Endothelial cell of umbilical vein (primary cell): ENCODE measurements at regions not wholly inside any gene's neighbourhood (a gene's known extent, or its start where the extent isn't known, plus 50 kb on each side); places are given as distances from the start of the nearest gene placed in this dataset.
"Not testable (repeated sequence)": the region's sequence is repeated elsewhere in the genome, so short reads cannot be mapped to it uniquely, and the experiment has no call there.

Source experiments
- BruUV-seq: library from RNA; stranded (reverse); fragments of 400-500 nt; replicated peaks from 2 replicates; lab custom pipeline; 2021; lab: Mats Ljungman, UMichigan
- CTCF ChIA-PET: fragments of 300-600, 350-600 bp; sonication (Branson Sonifier 250); formaldehyde crosslinking; loops from one replicate; lab custom pipeline; 2021; ENCODE audit warnings: antibody characterized with exemption, inconsistent platforms; lab: Charles Lee
- POLR2A ChIA-PET: fragments of 300-600, 350-600 bp; sonication (Branson Sonifier 250); formaldehyde crosslinking; loops from one replicate; lab custom pipeline; 2021; ENCODE audit warnings: antibody characterized with exemption, inconsistent platforms; lab: Charles Lee
- DNase-seq: peaks from one replicate; pipeline ENCODE4 v3.0.0-alpha.2; 2011; ENCODE audit warnings: low read depth, low spot score
- FAIRE-seq: peaks from 2 replicates; lab custom pipeline; 2011; peaks lifted over from hg19 to GRCh38; lab: Jason Lieb, UNC
- H2AFZ ChIP-seq: 2 replicates; pipeline ENCODE4 v1.6.0; 2012; ENCODE audit warnings: low read depth, low read length, control low read depth, inconsistent platforms
- H3K27ac ChIP-seq: 2 replicates; pipeline ENCODE4 v1.5.1; 2011; ENCODE audit warnings: low read depth, mild to moderate bottlenecking, control low read depth, low read length, moderate library complexity; ENCODE audit not compliant: insufficient read depth
- H3K27me3 ChIP-seq, 2 experiments: 2 replicates each; pipeline versions ENCODE4 v1.6.0 to v1.6.1; 2011; ENCODE audit warnings: low read length in 2 of 2, mixed read lengths in 1 of 2; ENCODE audit not compliant: control insufficient read depth in 2 of 2, insufficient read depth in 2 of 2
- H3K36me3 ChIP-seq, 2 experiments: 2 replicates in 1 of 2; 3 replicates in 1 of 2; pipeline ENCODE4 v1.5.1; 2011; ENCODE audit warnings: low read length in 2 of 2, mild to moderate bottlenecking in 1 of 2, moderate library complexity in 1 of 2; ENCODE audit not compliant: control insufficient read depth in 2 of 2, insufficient read depth in 2 of 2; ENCODE audit errors: extremely low read depth in 1 of 2
- H3K4me1 ChIP-seq: 3 replicates; pipeline ENCODE4 v1.5.1; 2011; ENCODE audit warnings: mild to moderate bottlenecking, low read length; ENCODE audit not compliant: control insufficient read depth, insufficient read depth; ENCODE audit errors: extremely low read depth
- H3K4me2 ChIP-seq: 2 replicates; pipeline ENCODE4 v1.6.1; 2011; ENCODE audit warnings: low read length, control low read depth, mixed read lengths; ENCODE audit not compliant: insufficient read depth
- H3K4me3 ChIP-seq, 3 experiments: fragments of 200-600 bp in 1 of 3; sonication (generic), shearing (Covaris generic) in 1 of 3; replicated peaks in 1 of 3; 2 replicates each; pipeline ENCODE4 v1.5.1; 2011 to 2016; ENCODE audit warnings: control low read depth in 3 of 3, low read length in 3 of 3, mild to moderate bottlenecking in 2 of 3, inconsistent platforms in 1 of 3, low read depth in 1 of 3, moderate library complexity in 1 of 3; ENCODE audit not compliant: insufficient read depth in 1 of 3
- H3K79me2 ChIP-seq: 2 replicates; pipeline ENCODE4 v1.6.0; 2012; ENCODE audit warnings: low read length, inconsistent platforms; ENCODE audit not compliant: control insufficient read depth, insufficient read depth
- H3K9ac ChIP-seq: replicated peaks from 2 replicates; pipeline ENCODE3; 2011; ENCODE audit warnings: low read length, control low read depth; ENCODE audit not compliant: insufficient read depth; ENCODE audit errors: extremely low read depth
- H3K9me1 ChIP-seq: replicated peaks from 3 replicates; pipeline ENCODE4 v1.6.0; 2011; ENCODE audit warnings: mild to moderate bottlenecking, low read length; ENCODE audit not compliant: control insufficient read depth, insufficient read depth; ENCODE audit errors: extremely low read depth
- H3K9me3 ChIP-seq: replicated peaks from 2 replicates; pipeline ENCODE4 v1.5.1; 2012; ENCODE audit warnings: low read length, inconsistent platforms; ENCODE audit not compliant: control insufficient read depth, insufficient read depth
- H4K20me1 ChIP-seq: replicated peaks from 2 replicates; pipeline ENCODE3; 2011; ENCODE audit warnings: mild to moderate bottlenecking, low read length; ENCODE audit not compliant: control insufficient read depth, insufficient read depth; ENCODE audit errors: extremely low read depth
- CTCF ChIP-seq, 2 donors: IDR thresholded peaks; 1 replicate in 1 of 2; 2 replicates in 1 of 2; pipeline ENCODE4 v1.5.1; 2011; ENCODE audit warnings: low read length in 2 of 2, mild to moderate bottlenecking in 2 of 2, moderate library complexity in 2 of 2, control low read depth in 1 of 2, inconsistent platforms in 1 of 2, low read depth in 1 of 2; ENCODE audit not compliant: insufficient read depth in 1 of 2; ENCODE audit errors: extremely low read depth in 1 of 2
- EZH2 ChIP-seq: IDR thresholded peaks from 2 replicates; pipeline ENCODE4 v1.6.1; 2012; ENCODE audit warnings: borderline replicate concordance, low read depth, mild to moderate bottlenecking, moderate library complexity, low read length, inconsistent platforms; ENCODE audit not compliant: severe bottlenecking
- FOS ChIP-seq: IDR thresholded peaks from 2 replicates; pipeline ENCODE4 v1.6.1; 2011; ENCODE audit warnings: mild to moderate bottlenecking, low read length, moderate library complexity, borderline replicate concordance; ENCODE audit not compliant: insufficient read depth
- GATA2 ChIP-seq: IDR thresholded peaks from 2 replicates; pipeline ENCODE4 v1.7.0; 2011; ENCODE audit warnings: low read depth, mild to moderate bottlenecking, moderate library complexity, mixed read lengths, low read length; ENCODE audit not compliant: insufficient read length, insufficient read depth
- JUN ChIP-seq: IDR thresholded peaks from 2 replicates; pipeline ENCODE4 v1.6.1; 2011; ENCODE audit warnings: borderline replicate concordance, low read depth; ENCODE audit not compliant: insufficient read length, insufficient read depth
- MYC ChIP-seq: IDR thresholded peaks from one replicate; pipeline ENCODE4 v1.6.1; 2011; ENCODE audit warnings: mild to moderate bottlenecking, low read depth, low read length
- POLR2A ChIP-seq: IDR thresholded peaks from 2 replicates; pipeline ENCODE4 v1.6.1; 2012; ENCODE audit warnings: low read depth, mild to moderate bottlenecking, control low read depth, low read length
- POLR2AphosphoS5 ChIP-seq: IDR thresholded peaks from 2 replicates; pipeline ENCODE4 v1.6.1; 2012; ENCODE audit warnings: low read depth, mild to moderate bottlenecking, control low read depth, low read length, moderate library complexity; ENCODE audit not compliant: insufficient read depth
- dilution Hi-C: fragments of 300-500 bp; cut with MboI; formaldehyde crosslinking; loops from one replicate; pipeline ENCODE4 v1.15.0; 2019; ENCODE audit warnings: low sequenced_read_pairs; ENCODE audit not compliant: extremely low pct_ligation_motif_present
- intact Hi-C: fragments of 100-400 bp; cut with micrococcal nuclease; formaldehyde crosslinking; loops from one replicate; pipeline ENCODE4 v1.10.0; 2022
- TF ChIP-seq, protein P1 (sequence below): IDR thresholded peaks from 2 replicates; pipeline ENCODE4 v1.6.1; 2011; ENCODE audit not compliant: insufficient read depth, insufficient read length

- H4K20me1 ChIP-seq, H3K4me1 ChIP-seq, H3K4me2 ChIP-seq, POLR2A ChIA-PET, H2AFZ ChIP-seq, H3K9me1 ChIP-seq, H3K9me3 ChIP-seq, H3K9ac ChIP-seq, DNase-seq, H3K4me3 ChIP-seq, BruUV-seq, H3K79me2 ChIP-seq, FAIRE-seq, dilution Hi-C loops, intact Hi-C loops, H3K27ac ChIP-seq, CTCF ChIA-PET, H3K36me3 ChIP-seq, H3K27me3 ChIP-seq: not testable (repeated sequence)
Measured at GRCh38 chr6:61099561-61099960, 1186.5 kb downstream of the KHDRBS2 start.

GRCh38 chr6:61087986-61088385 is 1198.0 kb downstream of the KHDRBS2 start:
- intact Hi-C loops, POLR2A ChIA-PET, H3K4me2 ChIP-seq, H3K9ac ChIP-seq, CTCF ChIA-PET, H2AFZ ChIP-seq, dilution Hi-C loops, H3K27ac ChIP-seq, H3K27me3 ChIP-seq, H4K20me1 ChIP-seq, H3K4me3 ChIP-seq, H3K4me1 ChIP-seq, H3K9me1 ChIP-seq, H3K79me2 ChIP-seq, H3K9me3 ChIP-seq, DNase-seq, FAIRE-seq, H3K36me3 ChIP-seq, BruUV-seq: not testable (repeated sequence)

GRCh38 chr6:61044011-61044410 is 1242.0 kb downstream of the KHDRBS2 start:
- Histone ChIP-seq H2AFZ (no peak overlapping the region), H3K9ac (no peak overlapping the region), H3K4me3 (no peak overlapping the region), H3K9me1 (no peaks in the 10 kb centered on the region), H3K4me1 (no peaks in the 10 kb centered on the region), H3K27ac (no peak overlapping the region), H3K79me2 (no peaks in the 10 kb centered on the region), H3K4me2 (no peak overlapping the region), H3K36me3 (no peaks in the 10 kb centered on the region), H3K27me3 (no peaks in the 10 kb centered on the region), H4K20me1 (no peaks in the 10 kb centered on the region), H3K9me3 (no peaks in the 10 kb centered on the region)
- DNase-seq (no peak), FAIRE-seq (no peak)
- intact Hi-C loops = no loop called here
- ChIA-PET CTCF (no interaction called here), POLR2A (no interaction called here)
- dilution Hi-C loops = no loop called here
- TF ChIP-seq FOS = no peak
- TF ChIP-seq EZH2 = no peak
- TF ChIP-seq CTCF (IDR thresholded peaks at IDR 0.05; ENCODE audit: extremely low read depth in 1 of 2, insufficient read depth in 1 of 2, low read depth in 1 of 2, low read length in 2 of 2) = no peak
- no peak for TF ChIP-seq MYC
- no peak for TF ChIP-seq POLR2A
- TF ChIP-seq, protein P1, sequence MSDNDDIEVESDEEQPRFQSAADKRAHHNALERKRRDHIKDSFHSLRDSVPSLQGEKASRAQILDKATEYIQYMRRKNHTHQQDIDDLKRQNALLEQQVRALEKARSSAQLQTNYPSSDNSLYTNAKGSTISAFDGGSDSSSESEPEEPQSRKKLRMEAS = no peak
- TF ChIP-seq GATA2 = no peak
- TF ChIP-seq POLR2AphosphoS5 = no peak
- TF ChIP-seq JUN = no peak
- no TSS peak for BruUV-seq
